A549 (cell line): ENCODE measurements at regions not wholly inside any gene's neighbourhood (a gene's known extent, or its start where the extent isn't known, plus 50 kb on each side); places are given as distances from the start of the nearest gene placed in this dataset.

Experiments used
- CTCF ChIP-seq: fragments of >200 bp; sonication (Bioruptor Twin); formaldehyde crosslinking; IDR thresholded peaks from 3 replicates; pipeline ENCODE4 v1.5.1; 2016
- FOSL2 ChIP-seq, 2 experiments: fragments of 450-650 bp in 1 of 2; fragments of >200 bp in 1 of 2; sonication (Bioruptor Twin) in 1 of 2; formaldehyde crosslinking; IDR thresholded peaks; 2 replicates each; pipeline versions ENCODE4 v1.5.0 to v1.6.1; 2016 to 2020; ENCODE audit warnings: mild to moderate bottlenecking in 1 of 2, moderate library complexity in 1 of 2
- JUNB ChIP-seq: fragments of >200 bp; sonication (Bioruptor Twin); formaldehyde crosslinking; IDR thresholded peaks from 2 replicates; pipeline ENCODE4 v1.6.1; 2016
- RFX5 ChIP-seq: fragments of 450-650 bp; IDR thresholded peaks from 2 replicates; pipeline ENCODE4 v1.7.1; 2014; ENCODE audit warnings: antibody characterized with exemption, mild to moderate bottlenecking, moderate library complexity
- TFCP2L1 ChIP-seq: fragments of 250-450 bp; sonication (Bioruptor Pico); IDR thresholded peaks from 2 replicates; pipeline ENCODE4 v1.5.0; 2021; ENCODE audit warnings: mild to moderate bottlenecking

DNA sequence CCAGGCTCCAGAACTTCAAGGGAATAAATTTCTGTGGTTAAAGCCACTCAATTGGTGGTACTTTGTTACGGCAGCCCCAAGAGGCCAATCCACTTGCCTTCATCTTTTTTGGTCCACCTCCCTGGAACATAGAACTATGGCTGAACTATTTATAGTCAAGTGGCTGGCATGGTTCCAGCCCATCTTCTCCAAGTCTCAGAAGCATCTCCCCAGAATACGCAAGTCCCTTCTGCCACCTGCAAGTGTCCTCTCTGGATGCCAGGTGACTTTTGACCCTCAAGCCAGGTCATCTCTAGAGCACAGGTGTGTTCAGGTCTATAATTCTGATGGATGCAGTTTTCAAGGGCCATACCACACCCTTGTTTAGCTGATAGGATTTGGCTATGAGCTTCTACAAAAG, 371.5 kb downstream of the AACS start:
- TF ChIP-seq CTCF (no peak), FOSL2 (IDR thresholded peaks at IDR 0.05) (no peak), FOSL2 (CRISPR knock-in tag; IDR thresholded peaks at IDR 0.05) (no peak), JUNB (no peak), TFCP2L1 (CRISPR knock-in tag) (no peak), RFX5 (no peak)
